ENCODE measurements at regions not wholly inside any gene's neighbourhood (a gene's known extent, or its start where the extent isn't known, plus 50 kb on each side); places are given as distances from the start of the nearest gene placed in this dataset.

DNA sequence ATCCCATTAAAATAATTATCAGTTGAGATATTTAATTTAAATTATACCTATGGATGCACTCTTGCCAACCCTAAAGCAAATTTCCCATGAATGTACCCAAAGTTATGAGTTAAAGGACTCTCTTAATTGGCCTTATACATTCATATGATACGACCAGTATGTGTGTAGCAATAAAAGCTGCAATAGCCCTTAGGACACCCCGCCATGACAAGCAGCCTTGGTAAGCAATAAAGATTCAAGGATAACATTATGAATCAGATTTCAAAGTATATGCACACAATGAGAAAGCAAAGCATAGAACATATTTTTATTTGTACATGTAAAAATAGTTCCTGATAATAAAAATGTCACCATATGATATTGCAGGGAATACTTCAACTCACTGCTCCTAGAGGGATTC, 1699.3 kb upstream of the CDH9 start:
- intact Hi-C loops (cut with micrococcal nuclease; ENCODE audit: unreplicated experiment) = no loop called here
- H3K4me2 ChIP-seq (ENCODE audit: low read length) = no peak overlapping the region
- no peak overlapping the region for H3K27ac ChIP-seq (ENCODE audit: low read depth, low read length, poor library complexity, severe bottlenecking)
- no peaks in the 10 kb centered on the region for H3K9me3 ChIP-seq (ENCODE audit: low read length)
- ChIA-PET POLR2A (no interaction called here), CTCF (ENCODE audit: unreplicated experiment) (no interaction called here)
- H3K36me3 ChIP-seq (ENCODE audit: insufficient read depth, low read length) = no peaks in the 10 kb centered on the region
- no peak overlapping the region for H3K4me3 ChIP-seq (ENCODE audit: low read depth, low read length, poor library complexity, severe bottlenecking)
- no peaks in the 10 kb centered on the region for H4K20me1 ChIP-seq (ENCODE audit: insufficient read depth, low read length)
- no peak for DNase-seq (ENCODE audit: low spot score)
- H2AFZ ChIP-seq (ENCODE audit: low read length) = no peak overlapping the region
- BruUV-seq (replicated peaks) = no TSS peak
- H3K9me2 ChIP-seq (ENCODE audit: insufficient read depth, low read length) = no peaks in the 10 kb centered on the region
- TF ChIP-seq, protein P1, sequence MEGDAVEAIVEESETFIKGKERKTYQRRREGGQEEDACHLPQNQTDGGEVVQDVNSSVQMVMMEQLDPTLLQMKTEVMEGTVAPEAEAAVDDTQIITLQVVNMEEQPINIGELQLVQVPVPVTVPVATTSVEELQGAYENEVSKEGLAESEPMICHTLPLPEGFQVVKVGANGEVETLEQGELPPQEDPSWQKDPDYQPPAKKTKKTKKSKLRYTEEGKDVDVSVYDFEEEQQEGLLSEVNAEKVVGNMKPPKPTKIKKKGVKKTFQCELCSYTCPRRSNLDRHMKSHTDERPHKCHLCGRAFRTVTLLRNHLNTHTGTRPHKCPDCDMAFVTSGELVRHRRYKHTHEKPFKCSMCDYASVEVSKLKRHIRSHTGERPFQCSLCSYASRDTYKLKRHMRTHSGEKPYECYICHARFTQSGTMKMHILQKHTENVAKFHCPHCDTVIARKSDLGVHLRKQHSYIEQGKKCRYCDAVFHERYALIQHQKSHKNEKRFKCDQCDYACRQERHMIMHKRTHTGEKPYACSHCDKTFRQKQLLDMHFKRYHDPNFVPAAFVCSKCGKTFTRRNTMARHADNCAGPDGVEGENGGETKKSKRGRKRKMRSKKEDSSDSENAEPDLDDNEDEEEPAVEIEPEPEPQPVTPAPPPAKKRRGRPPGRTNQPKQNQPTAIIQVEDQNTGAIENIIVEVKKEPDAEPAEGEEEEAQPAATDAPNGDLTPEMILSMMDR (conservative IDR thresholded peaks at IDR 0.05; ENCODE audit: low read length) = no peak
- no peak for TF ChIP-seq EZH2phosphoT487 (IDR thresholded peaks at IDR 0.05; ENCODE audit: borderline replicate concordance, low read depth, low read length)
- H3K4me1 ChIP-seq (ENCODE audit: insufficient read depth, low read length, poor library complexity, severe bottlenecking) = no peaks in the 10 kb centered on the region
- no peaks in the 10 kb centered on the region for H3K79me2 ChIP-seq (ENCODE audit: insufficient read depth, low read depth, low read length)

- TF ChIP-seq, protein P1 (conservative IDR thresholded peaks at IDR 0.05; ENCODE audit: low read length) = no peak
- TF ChIP-seq EZH2phosphoT487 (IDR thresholded peaks at IDR 0.05; ENCODE audit: borderline replicate concordance, low read depth, low read length) = no peak
These were observed 1698.8 kb upstream of the CDH9 start for GRCh38 chr5:28737222-28737621.

GRCh38 chr5:28734396-28734795, 1696.0 kb upstream of the CDH9 start:
- DNase-seq (ENCODE audit: low spot score) = no peak
- ChIA-PET CTCF (ENCODE audit: unreplicated experiment) (no interaction called here), POLR2A (no interaction called here)
- Histone ChIP-seq H3K36me3 (ENCODE audit: insufficient read depth, low read length) (no peaks in the 10 kb centered on the region), H4K20me1 (ENCODE audit: insufficient read depth, low read length) (no peaks in the 10 kb centered on the region), H3K4me3 (ENCODE audit: low read depth, low read length, poor library complexity, severe bottlenecking) (no peak overlapping the region), H3K9me3 (ENCODE audit: low read length) (no peaks in the 10 kb centered on the region), H2AFZ (ENCODE audit: low read length) (no peak overlapping the region), H3K27ac (ENCODE audit: low read depth, low read length, poor library complexity, severe bottlenecking) (no peak overlapping the region), H3K4me1 (ENCODE audit: insufficient read depth, low read length, poor library complexity, severe bottlenecking) (no peaks in the 10 kb centered on the region), H3K79me2 (ENCODE audit: insufficient read depth, low read depth, low read length) (no peaks in the 10 kb centered on the region), H3K9me2 (ENCODE audit: insufficient read depth, low read length) (no peaks in the 10 kb centered on the region), H3K4me2 (ENCODE audit: low read length) (no peak overlapping the region)
- intact Hi-C loops (cut with micrococcal nuclease; ENCODE audit: unreplicated experiment) = no loop called here
- TF ChIP-seq, protein P1 (conservative IDR thresholded peaks at IDR 0.05; ENCODE audit: low read length) = no peak
- no peak for TF ChIP-seq EZH2phosphoT487 (IDR thresholded peaks at IDR 0.05; ENCODE audit: borderline replicate concordance, low read depth, low read length)
- no TSS peak for BruUV-seq (replicated peaks)

More at GRCh38 chr5:28737222-28737621, 1698.8 kb upstream of the CDH9 start:
- Histone ChIP-seq H3K79me2 (ENCODE audit: insufficient read depth, low read depth, low read length) (no peaks in the 10 kb centered on the region), H3K9me2 (ENCODE audit: insufficient read depth, low read length) (no peaks in the 10 kb centered on the region), H3K4me1 (ENCODE audit: insufficient read depth, low read length, poor library complexity, severe bottlenecking) (no peaks in the 10 kb centered on the region), H2AFZ (ENCODE audit: low read length) (no peak overlapping the region), H3K36me3 (ENCODE audit: insufficient read depth, low read length) (no peaks in the 10 kb centered on the region), H3K27ac (ENCODE audit: low read depth, low read length, poor library complexity, severe bottlenecking) (no peak overlapping the region), H3K4me2 (ENCODE audit: low read length) (no peak overlapping the region), H3K9me3 (ENCODE audit: low read length) (no peaks in the 10 kb centered on the region), H4K20me1 (ENCODE audit: insufficient read depth, low read length) (no peaks in the 10 kb centered on the region), H3K4me3 (ENCODE audit: low read depth, low read length, poor library complexity, severe bottlenecking) (no peak overlapping the region)
- no peak for DNase-seq (ENCODE audit: low spot score)
- CTCF ChIA-PET (ENCODE audit: unreplicated experiment) = no interaction called here
- no TSS peak for BruUV-seq (replicated peaks)
- intact Hi-C loops (cut with micrococcal nuclease; ENCODE audit: unreplicated experiment) = no loop called here
- POLR2A ChIA-PET = no interaction called here

Data from OCI-LY7 (cell line).